H9 (cell line): ENCODE measurements at regions not wholly inside any gene's neighbourhood (a gene's known extent, or its start where the extent isn't known, plus 50 kb on each side); places are given as distances from the start of the nearest gene placed in this dataset.

Source experiments
- DNase-seq: peaks from one replicate; pipeline ENCODE4 v3.0.0-alpha.2; 2017
- H2AFZ ChIP-seq: one replicate; pipeline ENCODE4 v1.6.1; 2013; ENCODE audit warnings: mild to moderate bottlenecking, low read length, control low read depth, moderate library complexity
- H2AK5ac ChIP-seq: 2 replicates; pipeline ENCODE4 v1.6.1; 2013; ENCODE audit warnings: low read length, control low read depth, mixed read lengths; ENCODE audit not compliant: insufficient read length
- H2BK120ac ChIP-seq: one replicate; pipeline ENCODE4 v1.6.1; 2013; ENCODE audit warnings: low read depth, mild to moderate bottlenecking, low read length, control low read depth, inconsistent platforms; ENCODE audit not compliant: poor library complexity, severe bottlenecking
- H2BK12ac ChIP-seq: 2 replicates; pipeline ENCODE4 v1.6.1; 2013; ENCODE audit warnings: low read length, control low read depth, mixed read lengths, low read depth; ENCODE audit not compliant: insufficient read length
- H2BK15ac ChIP-seq: 2 replicates; pipeline ENCODE4 v1.6.1; 2013; ENCODE audit warnings: low read depth, low read length, control low read depth
- H2BK20ac ChIP-seq: one replicate; pipeline ENCODE4 v1.6.1; 2013; ENCODE audit warnings: low read depth, mild to moderate bottlenecking, low read length, control low read depth, inconsistent platforms; ENCODE audit not compliant: poor library complexity, severe bottlenecking
- H2BK5ac ChIP-seq: 2 replicates; pipeline ENCODE4 v1.6.1; 2013; ENCODE audit warnings: low read length, control low read depth, mixed read lengths; ENCODE audit not compliant: insufficient read length
- H3K14ac ChIP-seq: 2 replicates; pipeline ENCODE4 v1.6.1; 2013; ENCODE audit warnings: low read length, control low read depth; ENCODE audit not compliant: insufficient read depth
- H3K18ac ChIP-seq: 2 replicates; pipeline ENCODE4 v1.6.1; 2013; ENCODE audit warnings: low read depth, mild to moderate bottlenecking, mixed read lengths, low read length, control low read depth; ENCODE audit not compliant: insufficient read length
- H3K23ac ChIP-seq: 2 replicates; pipeline ENCODE4 v1.6.1; 2013; ENCODE audit warnings: low read length, control low read depth, mixed read lengths, low read depth; ENCODE audit not compliant: insufficient read length
- H3K23me2 ChIP-seq: 2 replicates; pipeline ENCODE4 v1.6.1; 2013; ENCODE audit warnings: low read depth, mild to moderate bottlenecking, mixed read lengths, low read length, control low read depth; ENCODE audit not compliant: insufficient read length, poor library complexity, severe bottlenecking
- H3K27ac ChIP-seq: 2 replicates; pipeline ENCODE4 v1.5.1; 2013; ENCODE audit warnings: low read length, control low read depth, mixed read lengths, low read depth; ENCODE audit not compliant: insufficient read length
- H3K27me3 ChIP-seq: 2 replicates; pipeline ENCODE4 v1.6.1; 2013; ENCODE audit warnings: low read length, control low read depth, inconsistent platforms; ENCODE audit not compliant: insufficient read depth
- H3K4ac ChIP-seq: 2 replicates; pipeline ENCODE4 v1.6.1; 2013; ENCODE audit warnings: low read depth, mild to moderate bottlenecking, control low read depth, inconsistent platforms, low read length, moderate library complexity
- H3K4me1 ChIP-seq: 2 replicates; pipeline ENCODE4 v1.6.1; 2013; ENCODE audit warnings: low read length, control low read depth, inconsistent platforms; ENCODE audit not compliant: insufficient read depth
- H3K4me2 ChIP-seq: 2 replicates; pipeline ENCODE4 v1.6.1; 2013; ENCODE audit warnings: low read length, control low read depth, mixed read lengths; ENCODE audit not compliant: insufficient read length, insufficient read depth
- H3K56ac ChIP-seq: 2 replicates; pipeline ENCODE4 v1.6.1; 2013; ENCODE audit warnings: low read depth, mild to moderate bottlenecking, mixed read lengths, low read length, control low read depth; ENCODE audit not compliant: insufficient read length
- H3K79me1 ChIP-seq: 2 replicates; pipeline ENCODE4 v1.6.1; 2013; ENCODE audit warnings: low read depth, mild to moderate bottlenecking, moderate library complexity, low read length, control low read depth, inconsistent platforms; ENCODE audit not compliant: insufficient read depth, poor library complexity, severe bottlenecking
- H3K79me2 ChIP-seq: 2 replicates; pipeline ENCODE4 v1.6.1; 2013; ENCODE audit warnings: low read length, control low read depth, inconsistent platforms; ENCODE audit not compliant: insufficient read depth
- H3K9ac ChIP-seq: 2 replicates; pipeline ENCODE4 v1.6.1; 2013; ENCODE audit warnings: low read length, control low read depth, mixed read lengths; ENCODE audit not compliant: insufficient read length; ENCODE audit errors: extremely low read depth
- H3K9me3 ChIP-seq: one replicate; pipeline ENCODE4 v1.6.1; 2013; ENCODE audit warnings: low read depth, low read length, inconsistent platforms; ENCODE audit not compliant: control insufficient read depth
- H3T11ph ChIP-seq: one replicate; pipeline ENCODE4 v1.6.1; 2013; ENCODE audit warnings: mild to moderate bottlenecking, low read length, control low read depth, inconsistent platforms
- H4K20me1 ChIP-seq: one replicate; pipeline ENCODE4 v1.6.1; 2013; ENCODE audit not compliant: control insufficient read depth, insufficient read length, insufficient read depth
- H4K5ac ChIP-seq: 2 replicates; pipeline ENCODE4 v1.6.1; 2013; ENCODE audit warnings: low read depth, mild to moderate bottlenecking, mixed read lengths, low read length, control low read depth; ENCODE audit not compliant: insufficient read length
- H4K8ac ChIP-seq: replicated peaks from 2 replicates; pipeline ENCODE4 v1.6.1; 2013; ENCODE audit warnings: low read length, control low read depth, mixed read lengths, low read depth; ENCODE audit not compliant: insufficient read length
- H4K91ac ChIP-seq: 2 replicates; pipeline ENCODE4 v1.6.1; 2013; ENCODE audit warnings: low read depth, mild to moderate bottlenecking, moderate library complexity, mixed read lengths, low read length, control low read depth; ENCODE audit not compliant: insufficient read length
- H3K27ac Mint-ChIP-seq, 3 experiments: 2 replicates in 2 of 3; 3 replicates in 1 of 3; pipeline ENCODE4 v1.8.0; 2020 to 2021; ENCODE audit warnings: mixed read lengths in 3 of 3, mild to moderate bottlenecking in 1 of 3, moderate library complexity in 1 of 3
- H3K27me3 Mint-ChIP-seq: 2 replicates; pipeline ENCODE4 v1.8.0; 2021; ENCODE audit warnings: low read depth, mild to moderate bottlenecking, moderate library complexity, mixed read lengths
- H3K36me3 Mint-ChIP-seq, 3 experiments: 2 replicates in 2 of 3; 3 replicates in 1 of 3; pipeline ENCODE4 v1.8.0; 2020 to 2021; ENCODE audit warnings: low read depth in 3 of 3, mixed read lengths in 3 of 3; ENCODE audit not compliant: insufficient read depth in 1 of 3
- H3K4me1 Mint-ChIP-seq, 2 experiments: 2 replicates each; pipeline ENCODE4 v1.8.0; 2020; ENCODE audit warnings: mixed read lengths in 2 of 2
- H3K4me3 Mint-ChIP-seq, 2 experiments: 2 replicates in 1 of 2; 3 replicates in 1 of 2; pipeline ENCODE4 v1.8.0; 2020 to 2021; ENCODE audit warnings: mild to moderate bottlenecking in 2 of 2, mixed read lengths in 2 of 2, moderate library complexity in 1 of 2
- H3K9me3 Mint-ChIP-seq, 2 experiments: 2 replicates in 1 of 2; 3 replicates in 1 of 2; pipeline ENCODE4 v1.8.0; 2020; ENCODE audit warnings: mild to moderate bottlenecking in 2 of 2, mixed read lengths in 2 of 2, moderate library complexity in 1 of 2
- CTCF ChIP-seq: fragments of 200-600 bp; sonication (generic); conservative IDR thresholded peaks from 3 replicates; pipeline ENCODE4 v1.8.0; 2021; ENCODE audit warnings: antibody characterized with exemption, mild to moderate bottlenecking
- WGBS: extraction: QIAGEN DNeasy Blood & Tissue Kit; methylation state at CpG from one replicate; pipeline ENCODE4 v1.1.7; 2013; ENCODE audit warnings: missing lambda C conversion rate, low lambda C conversion rate, mixed read lengths; ENCODE audit not compliant: insufficient read length; ENCODE audit errors: extremely low coverage; 5-methylcytosine and 5-hydroxymethylcytosine counted together

DNA sequence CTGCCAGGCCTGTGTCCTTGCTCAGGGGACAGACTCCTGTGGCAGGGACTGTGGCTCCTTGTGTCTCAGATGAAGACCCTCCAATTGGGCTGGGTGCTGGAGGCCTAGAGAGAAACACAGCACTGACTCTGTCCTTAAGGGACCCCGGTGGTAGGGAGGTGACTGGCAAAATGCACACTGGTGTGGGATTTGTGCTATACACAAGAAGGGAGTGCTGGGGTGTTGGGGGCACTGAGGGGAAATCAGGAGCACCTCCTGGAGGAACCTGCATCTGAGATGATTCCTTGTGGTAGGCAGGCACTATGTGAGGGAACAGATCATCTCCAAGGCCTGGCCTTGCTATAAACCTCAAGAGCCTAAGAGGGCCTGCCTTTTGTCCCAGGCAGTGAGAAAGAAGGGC lies 149.2 kb downstream of the RPS24 start:
- Histone ChIP-seq H2BK120ac (no peak overlapping the region), H4K8ac (no peak overlapping the region), H2BK15ac (no peak overlapping the region), H2AFZ (no peak overlapping the region), H3K4me1 (peaks cover 2% of the 10 kb centered on the region; the same call in 1 of the 2 replicates), H3K18ac (no peak overlapping the region), H2BK12ac (no peak overlapping the region), H3T11ph (no peak overlapping the region), H3K9me3 (no peaks in the 10 kb centered on the region), H3K79me1 (no peaks in the 10 kb centered on the region), H4K91ac (no peak overlapping the region), H2BK20ac (no peak overlapping the region), H3K27ac (no peak overlapping the region), H3K27me3 (no peaks in the 10 kb centered on the region), H3K23ac (no peak overlapping the region), H2AK5ac (no peak overlapping the region), H4K20me1 (no peaks in the 10 kb centered on the region), H3K14ac (no peak overlapping the region; the same call in 1 of the 2 replicates), H3K23me2 (no peaks in the 10 kb centered on the region), H4K5ac (no peak overlapping the region), H3K4ac (no peak overlapping the region), H3K4me2 (no peak overlapping the region), H3K9ac (no peak overlapping the region), H3K79me2 (no peaks in the 10 kb centered on the region), H2BK5ac (no peak overlapping the region), H3K56ac (no peak overlapping the region)
- no peak overlapping the region; a peak in 1 of 5 replicates for H3K4me3 Mint-ChIP-seq
- H3K36me3 Mint-ChIP-seq, result no peaks in the 10 kb centered on the region
- H3K4me1 Mint-ChIP-seq, result peaks cover 25% of the 10 kb centered on the region in 2 experiments
- no peaks in the 10 kb centered on the region for H3K9me3 Mint-ChIP-seq
- TF ChIP-seq CTCF, result no peak
- DNase-seq, result no peak
- WGBS, result no CpG with 5 or more reads among the region's 1 CpG
- peaks cover 7% of the 10 kb centered on the region for H3K27me3 Mint-ChIP-seq
- H3K27ac Mint-ChIP-seq, result no peak overlapping the region
